SK-N-SH treated with all-trans-retinoic acid at 6 μM for 48 hours (cell line): ENCODE measurements at regions not wholly inside any gene's neighbourhood (a gene's known extent, or its start where the extent isn't known, plus 50 kb on each side); places are given as distances from the start of the nearest gene placed in this dataset.
"Not testable (repeated sequence)": the region's sequence is repeated elsewhere in the genome, so short reads cannot be mapped to it uniquely, and the experiment has no call there.

ENCODE experiments used
- ATAC-seq: fragments of 200-7000 bp; cut with Tn5 transposase; 3 replicates; pipeline ENCODE4 v1.9.1; 2020; ENCODE audit warnings: mild to moderate bottlenecking, moderate library complexity
- BACH2 ChIP-seq: fragments of 250-450 bp; sonication (Bioruptor Pico); IDR thresholded peaks from 2 replicates; pipeline ENCODE4 v1.9.0; 2021; ENCODE audit warnings: mild to moderate bottlenecking, borderline replicate concordance
- CSRNP3 ChIP-seq: fragments of 250-450 bp; sonication (Bioruptor Pico); IDR thresholded peaks from 2 replicates; pipeline ENCODE4 v1.5.1; 2021; ENCODE audit warnings: mild to moderate bottlenecking, moderate library complexity
- ESRRG ChIP-seq: fragments of 250-450 bp; sonication (Bioruptor Pico); IDR thresholded peaks from 2 replicates; pipeline ENCODE4 v1.6.1; 2021; ENCODE audit warnings: mild to moderate bottlenecking
- GLIS3 ChIP-seq: fragments of 250-450 bp; sonication (Bioruptor Pico); IDR thresholded peaks from 2 replicates; pipeline ENCODE4 v1.5.0; 2020; ENCODE audit warnings: mild to moderate bottlenecking, moderate library complexity
- ISL1 ChIP-seq: fragments of 250-450 bp; sonication (Bioruptor Pico); IDR thresholded peaks from 2 replicates; pipeline ENCODE4 v2.1.2; 2022; ENCODE audit warnings: mild to moderate bottlenecking, moderate library complexity
- OSR1 ChIP-seq: fragments of 250-450 bp; sonication (Bioruptor Pico); IDR thresholded peaks from 2 replicates; pipeline ENCODE4 v1.8.0; 2022; ENCODE audit warnings: moderate library complexity, mild to moderate bottlenecking, inconsistent platforms
- PATZ1 ChIP-seq: fragments of 250-450 bp; sonication (Bioruptor Pico); IDR thresholded peaks from 2 replicates; pipeline ENCODE4 v1.8.0; 2020; ENCODE audit warnings: mild to moderate bottlenecking, moderate library complexity, borderline replicate concordance
- POU6F1 ChIP-seq: fragments of 250-450 bp; sonication (Bioruptor Pico); IDR thresholded peaks from 2 replicates; pipeline ENCODE4 v1.8.0; 2021; ENCODE audit warnings: low read depth, mild to moderate bottlenecking, moderate library complexity, borderline replicate concordance
- PPARA ChIP-seq: fragments of 250-450 bp; sonication (Bioruptor Pico); IDR thresholded peaks from 2 replicates; pipeline ENCODE4 v1.5.0; 2020; ENCODE audit warnings: mild to moderate bottlenecking, borderline replicate concordance
- RARB ChIP-seq: fragments of 250-450 bp; sonication (Bioruptor Pico); IDR thresholded peaks from 2 replicates; pipeline ENCODE4 v1.8.0; 2021; ENCODE audit warnings: mild to moderate bottlenecking, moderate library complexity
- SNAI2 ChIP-seq: fragments of 250-450 bp; sonication (Bioruptor Pico); IDR thresholded peaks from 2 replicates; pipeline ENCODE4 v1.5.0; 2020; ENCODE audit warnings: mild to moderate bottlenecking, moderate library complexity
- TCF4 ChIP-seq: fragments of 250-450 bp; sonication (Bioruptor Pico); IDR thresholded peaks from 2 replicates; pipeline ENCODE4 v1.8.0; 2021; ENCODE audit warnings: mild to moderate bottlenecking, moderate library complexity, borderline replicate concordance
- TOX ChIP-seq: fragments of 250-450 bp; sonication (Bioruptor Pico); IDR thresholded peaks from 2 replicates; pipeline ENCODE4 v1.8.0; 2021; ENCODE audit warnings: mild to moderate bottlenecking, moderate library complexity, borderline replicate concordance
- TSHZ2 ChIP-seq: fragments of 250-450 bp; sonication (Bioruptor Pico); IDR thresholded peaks from 2 replicates; pipeline ENCODE4 v1.5.0; 2020; ENCODE audit warnings: mild to moderate bottlenecking, moderate library complexity
- ZC3H10 ChIP-seq: fragments of 250-450 bp; sonication (Bioruptor Pico); IDR thresholded peaks from 2 replicates; pipeline ENCODE4 v1.5.1; 2021; ENCODE audit warnings: mild to moderate bottlenecking, moderate library complexity
- ZNF565 ChIP-seq: fragments of 450-650 bp; formaldehyde crosslinking; conservative IDR thresholded peaks from 2 replicates; pipeline ENCODE4 v1.5.0; 2020; ENCODE audit warnings: low read depth, mild to moderate bottlenecking, moderate library complexity
- ZNF70 ChIP-seq: fragments of 450-650 bp; formaldehyde crosslinking; IDR thresholded peaks from 2 replicates; pipeline ENCODE4 v1.5.0; 2020; ENCODE audit warnings: mild to moderate bottlenecking, moderate library complexity
- ZNF8 ChIP-seq: fragments of 450-650 bp; formaldehyde crosslinking; IDR thresholded peaks from 2 replicates; pipeline ENCODE4 v1.5.0; 2020; ENCODE audit warnings: mild to moderate bottlenecking, moderate library complexity

- no peak for ATAC-seq
- TF ChIP-seq ZNF565 (CRISPR knock-in tag): no peak
- no peak for TF ChIP-seq ZNF8
- no peak for TF ChIP-seq RARB
- TF ChIP-seq OSR1 (CRISPR knock-in tag): no peak
- no peak for TF ChIP-seq TSHZ2 (CRISPR knock-in tag)
- TF ChIP-seq PATZ1 (CRISPR knock-in tag): no peak
- no peak for TF ChIP-seq PPARA (CRISPR knock-in tag)
- TF ChIP-seq TOX: no peak
- TF ChIP-seq ZNF70 (CRISPR knock-in tag): no peak
- no peak for TF ChIP-seq ESRRG (CRISPR knock-in tag)
These were observed 313.1 kb downstream of the ADGRD1 start for GRCh38 chr12:131266591-131267467.

- TF ChIP-seq TCF4 (CRISPR knock-in tag) (no peak), BACH2 (no peak), RARB (no peak), ISL1 (no peak), PATZ1 (CRISPR knock-in tag) (no peak), ESRRG (CRISPR knock-in tag) (no peak), SNAI2 (CRISPR knock-in tag) (no peak), ZC3H10 (CRISPR knock-in tag) (no peak), GLIS3 (CRISPR knock-in tag) (no peak)
- no peak for ATAC-seq
These were observed 313.9 kb downstream of the ADGRD1 start for GRCh38 chr12:131267576-131267975.

- ATAC-seq: not testable (repeated sequence)
These were observed 314.4 kb downstream of the ADGRD1 start for GRCh38 chr12:131268123-131268522.

- not testable (repeated sequence) for ATAC-seq
These were observed 314.9 kb downstream of the ADGRD1 start for GRCh38 chr12:131268571-131268970.

- no peak for ATAC-seq
- TF ChIP-seq BACH2 (no peak), ZNF565 (CRISPR knock-in tag) (no peak), TSHZ2 (CRISPR knock-in tag) (no peak), ZNF70 (CRISPR knock-in tag) (no peak), SNAI2 (CRISPR knock-in tag) (no peak), GLIS3 (CRISPR knock-in tag) (no peak), TCF4 (CRISPR knock-in tag) (no peak), ZC3H10 (CRISPR knock-in tag) (no peak), POU6F1 (CRISPR knock-in tag) (no peak), PATZ1 (CRISPR knock-in tag) (no peak), CSRNP3 (CRISPR knock-in tag) (no peak)
These were observed 315.8 kb downstream of the ADGRD1 start for GRCh38 chr12:131269551-131269950.
